Astrocyte (in vitro differentiated cells and primary cell): ENCODE measurements at regions not wholly inside any gene's neighbourhood (a gene's known extent, or its start where the extent isn't known, plus 50 kb on each side); places are given as distances from the start of the nearest gene placed in this dataset.

ENCODE experiments used
- DNase-seq: peaks from one replicate; pipeline ENCODE4 v3.0.0-alpha.2; 2010; ENCODE audit warnings: low read depth
- FAIRE-seq: peaks from 2 replicates; lab custom pipeline; 2011; peaks lifted over from hg19 to GRCh38; lab: Jason Lieb, UNC
- H2AFZ ChIP-seq: 2 replicates; pipeline ENCODE4 v1.6.0; 2012; ENCODE audit warnings: low read depth, low read length, inconsistent platforms
- H3K27ac ChIP-seq: 2 replicates; pipeline ENCODE4 v1.5.1; 2011; ENCODE audit warnings: low read depth, low read length, inconsistent platforms
- H3K27me3 ChIP-seq: 2 replicates; pipeline ENCODE4 v1.6.0; 2011; ENCODE audit warnings: low read length, inconsistent platforms; ENCODE audit not compliant: insufficient read depth
- H3K36me3 ChIP-seq: 2 replicates; pipeline ENCODE4 v1.5.1; 2011; ENCODE audit warnings: low read length, inconsistent platforms; ENCODE audit not compliant: insufficient read depth
- H3K4me1 ChIP-seq: 2 replicates; pipeline ENCODE4 v1.5.1; 2011; ENCODE audit warnings: low read length, inconsistent platforms; ENCODE audit not compliant: insufficient read depth
- H3K4me2 ChIP-seq: 2 replicates; pipeline ENCODE4 v1.6.0; 2012; ENCODE audit warnings: low read length, inconsistent platforms
- H3K4me3 ChIP-seq: 2 replicates; pipeline ENCODE4 v1.5.1; 2011; ENCODE audit warnings: low read depth, mild to moderate bottlenecking, low read length, inconsistent platforms; ENCODE audit not compliant: insufficient read depth
- H3K79me2 ChIP-seq: 2 replicates; pipeline ENCODE4 v1.6.0; 2012; ENCODE audit warnings: mild to moderate bottlenecking, low read length, inconsistent platforms; ENCODE audit not compliant: insufficient read depth
- H3K9ac ChIP-seq: 2 replicates; pipeline ENCODE4 v1.6.0; 2012; ENCODE audit warnings: mild to moderate bottlenecking, low read length, inconsistent platforms
- H3K9me3 ChIP-seq: 2 replicates; pipeline ENCODE4 v1.5.1; 2012; ENCODE audit warnings: low read depth, mild to moderate bottlenecking, low read length, inconsistent platforms; ENCODE audit not compliant: insufficient read depth
- H4K20me1 ChIP-seq: 2 replicates; pipeline ENCODE4 v1.6.0; 2012; ENCODE audit warnings: low read length, inconsistent platforms; ENCODE audit not compliant: insufficient read depth
- H3K27ac Mint-ChIP-seq: one replicate; pipeline ENCODE4 v1.8.0; 2021; ENCODE audit warnings: mild to moderate bottlenecking, mixed read lengths; ENCODE audit not compliant: unreplicated experiment
- H3K27me3 Mint-ChIP-seq: one replicate; pipeline ENCODE4 v1.8.0; 2021; ENCODE audit warnings: low read depth, mixed read lengths; ENCODE audit not compliant: unreplicated experiment
- H3K36me3 Mint-ChIP-seq: one replicate; pipeline ENCODE4 v1.8.0; 2021; ENCODE audit warnings: low read depth, mixed read lengths; ENCODE audit not compliant: unreplicated experiment
- H3K4me1 Mint-ChIP-seq: one replicate; pipeline ENCODE4 v1.8.0; 2021; ENCODE audit warnings: low read depth, mixed read lengths; ENCODE audit not compliant: unreplicated experiment
- H3K4me3 Mint-ChIP-seq: one replicate; pipeline ENCODE4 v1.8.0; 2021; ENCODE audit warnings: mild to moderate bottlenecking, moderate library complexity, mixed read lengths; ENCODE audit not compliant: unreplicated experiment
- H3K9me3 Mint-ChIP-seq: one replicate; pipeline ENCODE4 v1.8.0; 2021; ENCODE audit warnings: mild to moderate bottlenecking, mixed read lengths; ENCODE audit not compliant: unreplicated experiment
- EZH2 ChIP-seq: IDR thresholded peaks from 2 replicates; pipeline ENCODE4 v1.6.1; 2012; ENCODE audit warnings: mild to moderate bottlenecking, low read length, inconsistent platforms; ENCODE audit not compliant: insufficient read depth
- TF ChIP-seq, protein P1 (sequence below): IDR thresholded peaks from 2 replicates; pipeline ENCODE4 v1.5.1; 2011; ENCODE audit warnings: low read depth, mild to moderate bottlenecking, inconsistent platforms, low read length, moderate library complexity; ENCODE audit not compliant: insufficient read depth

GRCh38 chr4:29559286-29559685, 1160.9 kb upstream of the PCDH7 start:
- Histone ChIP-seq H3K36me3 (no peaks in the 10 kb centered on the region), H3K79me2 (no peaks in the 10 kb centered on the region), H3K9ac (no peak overlapping the region), H3K27ac (no peak overlapping the region), H2AFZ (no peak overlapping the region), H3K4me3 (no peak overlapping the region), H3K4me1 (no peaks in the 10 kb centered on the region), H4K20me1 (no peaks in the 10 kb centered on the region), H3K9me3 (no peaks in the 10 kb centered on the region), H3K4me2 (no peak overlapping the region), H3K27me3 (no peaks in the 10 kb centered on the region)
- FAIRE-seq, result no peak
- Mint-ChIP-seq H3K27ac (no peak overlapping the region), H3K27me3 (no peaks in the 10 kb centered on the region), H3K4me3 (no peak overlapping the region), H3K9me3 (no peaks in the 10 kb centered on the region), H3K36me3 (no peaks in the 10 kb centered on the region), H3K4me1 (no peaks in the 10 kb centered on the region)
- no peak for TF ChIP-seq EZH2
- TF ChIP-seq, protein P1, sequence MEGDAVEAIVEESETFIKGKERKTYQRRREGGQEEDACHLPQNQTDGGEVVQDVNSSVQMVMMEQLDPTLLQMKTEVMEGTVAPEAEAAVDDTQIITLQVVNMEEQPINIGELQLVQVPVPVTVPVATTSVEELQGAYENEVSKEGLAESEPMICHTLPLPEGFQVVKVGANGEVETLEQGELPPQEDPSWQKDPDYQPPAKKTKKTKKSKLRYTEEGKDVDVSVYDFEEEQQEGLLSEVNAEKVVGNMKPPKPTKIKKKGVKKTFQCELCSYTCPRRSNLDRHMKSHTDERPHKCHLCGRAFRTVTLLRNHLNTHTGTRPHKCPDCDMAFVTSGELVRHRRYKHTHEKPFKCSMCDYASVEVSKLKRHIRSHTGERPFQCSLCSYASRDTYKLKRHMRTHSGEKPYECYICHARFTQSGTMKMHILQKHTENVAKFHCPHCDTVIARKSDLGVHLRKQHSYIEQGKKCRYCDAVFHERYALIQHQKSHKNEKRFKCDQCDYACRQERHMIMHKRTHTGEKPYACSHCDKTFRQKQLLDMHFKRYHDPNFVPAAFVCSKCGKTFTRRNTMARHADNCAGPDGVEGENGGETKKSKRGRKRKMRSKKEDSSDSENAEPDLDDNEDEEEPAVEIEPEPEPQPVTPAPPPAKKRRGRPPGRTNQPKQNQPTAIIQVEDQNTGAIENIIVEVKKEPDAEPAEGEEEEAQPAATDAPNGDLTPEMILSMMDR, result no peak
- no peak for DNase-seq

GRCh38 chr4:29560452-29560851, 1159.7 kb upstream of the PCDH7 start:
- Histone ChIP-seq H3K4me3 (no peak overlapping the region), H3K4me1 (no peaks in the 10 kb centered on the region), H2AFZ (no peak overlapping the region), H3K4me2 (no peak overlapping the region), H3K9me3 (no peaks in the 10 kb centered on the region), H3K27me3 (no peaks in the 10 kb centered on the region), H3K79me2 (no peaks in the 10 kb centered on the region), H3K27ac (no peak overlapping the region), H4K20me1 (no peaks in the 10 kb centered on the region), H3K36me3 (no peaks in the 10 kb centered on the region), H3K9ac (no peak overlapping the region)
- H3K4me3 Mint-ChIP-seq, result no peak overlapping the region
- DNase-seq (no peak), FAIRE-seq (no peak)
- H3K27me3 Mint-ChIP-seq, result no peaks in the 10 kb centered on the region
- H3K36me3 Mint-ChIP-seq, result no peaks in the 10 kb centered on the region
- no peak for TF ChIP-seq EZH2
- TF ChIP-seq, protein P1, result no peak
- H3K27ac Mint-ChIP-seq, result no peak overlapping the region
- H3K9me3 Mint-ChIP-seq, result no peaks in the 10 kb centered on the region
- no peaks in the 10 kb centered on the region for H3K4me1 Mint-ChIP-seq

DNA sequence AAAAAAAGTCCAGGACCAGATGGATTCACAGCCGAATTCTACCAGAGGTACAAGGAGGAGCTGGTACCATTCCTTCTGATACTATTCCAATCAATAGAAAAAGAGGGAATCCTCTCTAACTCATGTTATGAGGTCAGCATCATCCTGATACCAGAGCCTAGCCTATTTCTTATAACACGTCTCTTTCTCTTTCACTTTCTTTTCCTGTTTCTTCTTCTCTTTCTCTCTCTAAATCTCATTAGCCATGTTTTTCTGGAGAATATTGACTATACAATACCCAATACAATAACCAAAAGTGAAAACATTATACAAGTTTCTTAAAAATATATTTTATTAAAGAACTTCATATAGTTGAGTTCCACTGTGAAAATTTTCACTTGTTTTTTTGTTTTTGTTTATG, 1154.9 kb upstream of the PCDH7 start:
- no peaks in the 10 kb centered on the region for H3K36me3 ChIP-seq
- H3K27me3 ChIP-seq, result no peaks in the 10 kb centered on the region
- H4K20me1 ChIP-seq, result no peaks in the 10 kb centered on the region
- no peak overlapping the region for H3K4me3 ChIP-seq
- no peaks in the 10 kb centered on the region for H3K9me3 ChIP-seq
- Mint-ChIP-seq H3K36me3 (no peaks in the 10 kb centered on the region), H3K27ac (no peak overlapping the region), H3K9me3 (no peaks in the 10 kb centered on the region), H3K4me1 (no peaks in the 10 kb centered on the region), H3K27me3 (no peaks in the 10 kb centered on the region), H3K4me3 (no peak overlapping the region)
- FAIRE-seq, result no peak
- TF ChIP-seq, protein P1, result no peak
- TF ChIP-seq EZH2, result no peak
- H3K27ac ChIP-seq, result no peak overlapping the region
- H3K79me2 ChIP-seq, result no peaks in the 10 kb centered on the region
- H3K9ac ChIP-seq, result no peak overlapping the region
- no peak overlapping the region for H3K4me2 ChIP-seq
- no peaks in the 10 kb centered on the region for H3K4me1 ChIP-seq
- no peak for DNase-seq
- no peak overlapping the region for H2AFZ ChIP-seq
